RWPE1 (cell line): ENCODE measurements at regions not wholly inside any gene's neighbourhood (a gene's known extent, or its start where the extent isn't known, plus 50 kb on each side); places are given as distances from the start of the nearest gene placed in this dataset.

Source experiments
- CTCF ChIA-PET: fragments of 350-600 bp; sonication (Branson Sonifier 250); formaldehyde crosslinking; extraction: SDS; loops from one replicate; lab custom pipeline; 2021; lab: Yijun Ruan, JAX
- POLR2A ChIA-PET: fragments of 400-600 bp; formaldehyde crosslinking; extraction: SDS; loops from one replicate; lab custom pipeline; 2020; ENCODE audit warnings: antibody characterized with exemption; ENCODE audit not compliant: low non-redundant PET; lab: Yijun Ruan, JAX
- DNase-seq: peaks from one replicate; pipeline ENCODE4 v3.0.0; 2012; ENCODE audit warnings: low spot score
- H3K27ac ChIP-seq: fragments of 450-650 bp; 2 replicates; pipeline ENCODE4 v1.5.1; 2017
- CTCF ChIP-seq: fragments of 450-650 bp; conservative IDR thresholded peaks from 2 replicates; pipeline ENCODE4 v1.5.1; 2017; ENCODE audit warnings: low read depth, mild to moderate bottlenecking

DNA sequence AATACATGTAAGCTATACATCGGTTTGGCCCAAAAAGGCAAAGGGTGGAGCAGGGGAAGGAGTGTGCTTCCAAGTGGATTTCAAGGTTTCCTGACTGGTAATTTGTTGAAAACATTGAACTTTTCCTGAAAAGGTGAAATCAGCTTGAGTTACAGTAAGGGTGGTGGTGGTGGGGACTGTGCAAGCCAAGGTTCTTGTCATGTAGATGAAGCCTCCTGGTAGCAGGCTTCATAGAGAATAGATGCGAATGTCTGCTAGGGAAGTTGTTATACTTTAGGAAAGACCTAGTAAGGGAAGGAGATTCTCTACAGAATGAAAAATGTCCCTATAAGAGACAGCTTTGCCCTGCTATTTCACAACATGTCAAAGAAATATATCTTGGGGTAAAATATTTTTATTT, 528.2 kb upstream of the CBLB start:
- POLR2A ChIA-PET: no interaction called here
- CTCF ChIA-PET: no interaction called here

DNA sequence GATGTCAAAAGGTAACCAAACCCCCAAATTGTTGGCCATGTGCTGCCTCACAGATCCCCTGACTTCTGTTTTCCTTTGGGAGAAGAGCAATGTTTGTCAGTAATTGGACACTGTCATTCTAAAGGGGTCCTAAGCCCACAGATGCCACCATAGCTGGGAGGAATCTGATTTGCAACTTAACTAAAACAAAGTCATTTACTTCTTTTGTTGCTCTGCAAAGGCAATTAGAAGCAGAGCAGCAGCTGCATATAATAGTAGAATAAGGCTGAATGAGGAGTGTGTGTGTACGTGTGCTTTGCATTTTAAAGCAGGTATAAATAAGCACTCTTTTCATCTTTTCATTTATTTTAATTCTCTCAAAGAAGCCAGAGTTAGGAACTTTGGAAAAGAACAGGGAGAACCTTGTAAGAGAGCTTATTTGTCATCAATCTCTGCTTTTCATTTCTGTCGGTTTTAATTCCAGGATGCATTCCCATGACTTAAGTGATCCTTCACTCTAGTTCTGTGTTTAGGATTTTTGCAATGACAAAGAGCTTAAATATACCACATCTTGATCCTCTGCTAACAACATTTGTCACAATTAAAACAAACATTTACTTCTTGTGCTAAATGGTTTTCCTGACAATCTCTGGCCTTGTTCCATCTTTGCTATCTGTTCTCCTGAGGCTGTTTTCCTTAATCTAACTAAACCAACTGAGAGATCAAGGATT, 530.2 kb upstream of the CBLB start:
- TF ChIP-seq CTCF: no peak
- ChIA-PET CTCF (no interaction called here), POLR2A (no interaction called here)

More for the DNA sequence above, 528.2 kb upstream of the CBLB start:
- no peak overlapping the region for H3K27ac ChIP-seq
- DNase-seq: no peak
- no peak for TF ChIP-seq CTCF

GRCh38 chr3:106399761-106400160, 530.9 kb upstream of the CBLB start:
- H3K27ac ChIP-seq: no peak overlapping the region
- ChIA-PET POLR2A (no interaction called here), CTCF (no interaction called here)
- TF ChIP-seq CTCF: no peak
- no peak for DNase-seq

More for the DNA sequence above, 530.2 kb upstream of the CBLB start:
- DNase-seq: no peak
- no peak overlapping the region for H3K27ac ChIP-seq

GRCh38 chr3:106401666-106402490, 533.1 kb upstream of the CBLB start:
- ChIA-PET CTCF (no interaction called here), POLR2A (no interaction called here)
- no peak for DNase-seq
- no peak overlapping the region for H3K27ac ChIP-seq
- no peak for TF ChIP-seq CTCF

DNA sequence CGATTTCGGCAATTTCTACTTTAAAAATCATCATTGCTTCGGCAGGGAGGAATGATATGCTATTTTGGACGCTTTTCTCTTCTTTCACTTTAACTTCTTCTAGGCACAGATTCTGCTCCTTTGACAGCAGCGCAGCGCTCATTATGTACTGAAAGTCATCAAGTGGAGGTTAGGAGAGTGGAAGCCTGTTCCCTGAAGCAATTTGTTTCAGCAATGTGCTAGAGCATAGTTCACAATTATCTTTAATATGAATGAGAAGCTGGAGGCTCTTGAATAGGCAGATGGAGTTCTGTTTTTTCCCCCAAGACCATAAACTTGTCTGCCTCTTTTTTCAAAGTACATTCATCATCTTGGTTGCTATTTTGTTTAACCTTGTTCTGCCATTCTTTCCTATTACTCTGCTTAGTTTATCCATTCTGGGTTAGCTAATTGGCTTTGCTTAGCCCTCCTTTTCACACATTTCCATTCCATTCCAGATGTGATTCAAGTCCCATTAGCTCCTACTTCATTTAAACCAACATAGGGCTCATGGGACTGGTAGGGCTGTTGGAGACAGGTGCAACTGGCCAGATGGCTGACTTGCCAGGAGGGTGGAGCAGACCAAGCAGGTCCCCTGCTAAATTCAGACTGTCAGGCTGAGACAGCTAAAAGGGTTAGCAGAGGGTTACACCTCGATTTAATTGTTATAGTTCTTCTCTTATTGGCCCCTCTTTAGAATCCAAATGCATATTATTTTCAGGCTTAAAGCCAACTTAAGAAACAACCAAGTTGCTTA, 534.7 kb upstream of the CBLB start:
- no peak for TF ChIP-seq CTCF
- POLR2A ChIA-PET: no interaction called here
- CTCF ChIA-PET: no interaction called here
- H3K27ac ChIP-seq: no peak overlapping the region
- no peak for DNase-seq

- ChIA-PET POLR2A (no interaction called here), CTCF (no interaction called here)
- no peak for TF ChIP-seq CTCF
- DNase-seq: no peak
- no peak overlapping the region for H3K27ac ChIP-seq
Observed at GRCh38 chr3:106413683-106414082, 544.9 kb upstream of the CBLB start.
